HT1080 (cell line): ENCODE measurements at regions not wholly inside any gene's neighbourhood (a gene's known extent, or its start where the extent isn't known, plus 50 kb on each side); places are given as distances from the start of the nearest gene placed in this dataset.
"Not testable (repeated sequence)": the region's sequence is repeated elsewhere in the genome, so short reads cannot be mapped to it uniquely, and the experiment has no call there.

ENCODE experiments used
- DNase-seq: peaks from one replicate; pipeline ENCODE4 v3.0.0-alpha.2; 2015; ENCODE audit warnings: low read depth

DNA sequence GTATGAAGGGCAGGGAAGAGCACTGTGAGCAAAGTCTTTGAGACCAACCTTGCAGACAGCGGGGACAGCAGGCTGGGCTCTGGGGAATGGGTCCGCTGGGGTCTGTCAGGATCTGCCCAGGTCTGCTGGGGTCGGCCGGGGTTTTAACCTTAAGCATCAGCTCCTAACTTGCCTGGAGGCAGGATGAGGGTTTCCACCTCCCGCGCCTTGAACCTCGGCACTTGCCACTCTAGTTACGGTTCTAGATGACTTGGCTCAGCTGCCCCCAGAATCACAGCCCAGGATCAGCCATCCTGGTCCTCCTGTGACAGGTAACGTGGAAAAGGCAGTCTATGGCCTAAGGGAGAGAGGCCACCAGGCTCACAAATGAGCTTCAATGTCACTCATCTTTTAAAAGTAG lies 50.4 kb upstream of the CACUL1 start:
- no peak for DNase-seq

DNA sequence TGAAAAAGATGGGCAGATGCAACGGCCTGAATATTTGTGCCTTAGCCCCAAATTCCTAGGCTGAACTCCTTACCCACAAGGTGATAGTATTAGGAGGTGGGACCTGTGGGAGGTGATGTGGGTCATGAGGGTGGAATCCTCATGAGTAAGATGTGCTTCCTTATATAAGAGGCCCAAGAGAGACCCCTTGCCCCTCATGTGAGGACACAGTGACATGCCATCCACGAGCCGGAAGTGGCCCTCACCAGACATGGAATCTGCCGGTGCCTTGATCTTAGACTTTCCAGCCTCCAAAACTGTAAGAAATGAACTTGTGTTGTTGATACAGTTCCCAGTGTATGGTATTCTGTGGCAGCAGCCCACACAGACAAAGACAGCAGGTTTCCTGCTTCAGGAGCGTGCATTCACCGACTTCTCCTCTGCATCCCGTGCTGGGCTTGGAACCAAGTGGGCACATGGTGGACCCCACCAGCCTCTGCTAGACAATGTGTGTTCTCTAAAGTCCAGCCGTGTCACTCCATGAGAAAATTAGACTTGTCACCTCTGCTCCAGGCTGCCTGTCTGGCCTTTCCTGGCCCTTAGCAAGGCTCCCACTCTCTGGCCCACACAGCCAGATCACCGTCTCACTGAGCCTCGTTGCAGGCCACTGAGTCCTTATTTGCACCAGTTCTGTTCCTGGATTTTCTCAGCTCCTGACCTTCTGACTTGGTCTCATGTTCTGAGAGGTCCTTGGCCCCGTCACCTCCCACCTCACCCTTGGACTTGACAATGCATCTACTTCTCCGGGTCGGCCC lies 52.9 kb upstream of the CACUL1 start:
- DNase-seq: no peak

DNA sequence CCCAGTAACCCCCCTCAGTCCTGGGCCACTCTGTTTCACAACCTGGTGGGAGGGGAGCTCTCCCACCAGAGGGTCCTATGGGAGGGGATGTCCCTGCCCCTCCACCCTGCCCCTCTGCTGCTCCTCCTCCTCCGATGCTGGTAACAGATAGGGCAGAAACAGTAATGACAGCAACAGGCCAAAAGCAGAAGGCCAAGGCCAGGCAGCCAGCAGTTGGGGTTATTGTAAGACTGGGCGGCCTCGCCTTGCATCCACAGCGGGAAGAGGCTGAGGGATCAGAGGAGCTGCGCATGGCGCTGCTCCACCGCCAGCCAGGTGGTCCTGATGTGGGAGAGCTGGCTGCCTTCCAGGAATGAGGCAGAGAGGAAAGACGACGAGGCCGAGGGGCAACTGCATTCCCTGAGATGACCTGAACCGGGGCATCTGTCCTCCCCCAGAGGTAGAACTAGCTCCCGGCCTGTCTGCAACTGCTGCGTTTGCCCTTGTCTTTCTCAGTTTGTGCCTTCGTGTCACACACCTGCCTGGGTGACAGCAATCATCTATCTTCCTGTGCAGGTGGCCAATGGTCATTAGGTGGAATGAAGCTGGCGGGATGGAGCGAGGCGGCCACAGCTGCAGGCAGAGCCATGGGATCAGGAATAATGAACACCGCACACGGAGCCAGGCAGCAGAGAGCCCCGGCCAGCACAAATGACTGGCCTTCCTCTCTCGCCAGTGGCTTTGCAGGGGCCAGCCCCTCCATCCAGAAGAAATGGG lies 54.0 kb upstream of the CACUL1 start:
- no peak for DNase-seq

DNA sequence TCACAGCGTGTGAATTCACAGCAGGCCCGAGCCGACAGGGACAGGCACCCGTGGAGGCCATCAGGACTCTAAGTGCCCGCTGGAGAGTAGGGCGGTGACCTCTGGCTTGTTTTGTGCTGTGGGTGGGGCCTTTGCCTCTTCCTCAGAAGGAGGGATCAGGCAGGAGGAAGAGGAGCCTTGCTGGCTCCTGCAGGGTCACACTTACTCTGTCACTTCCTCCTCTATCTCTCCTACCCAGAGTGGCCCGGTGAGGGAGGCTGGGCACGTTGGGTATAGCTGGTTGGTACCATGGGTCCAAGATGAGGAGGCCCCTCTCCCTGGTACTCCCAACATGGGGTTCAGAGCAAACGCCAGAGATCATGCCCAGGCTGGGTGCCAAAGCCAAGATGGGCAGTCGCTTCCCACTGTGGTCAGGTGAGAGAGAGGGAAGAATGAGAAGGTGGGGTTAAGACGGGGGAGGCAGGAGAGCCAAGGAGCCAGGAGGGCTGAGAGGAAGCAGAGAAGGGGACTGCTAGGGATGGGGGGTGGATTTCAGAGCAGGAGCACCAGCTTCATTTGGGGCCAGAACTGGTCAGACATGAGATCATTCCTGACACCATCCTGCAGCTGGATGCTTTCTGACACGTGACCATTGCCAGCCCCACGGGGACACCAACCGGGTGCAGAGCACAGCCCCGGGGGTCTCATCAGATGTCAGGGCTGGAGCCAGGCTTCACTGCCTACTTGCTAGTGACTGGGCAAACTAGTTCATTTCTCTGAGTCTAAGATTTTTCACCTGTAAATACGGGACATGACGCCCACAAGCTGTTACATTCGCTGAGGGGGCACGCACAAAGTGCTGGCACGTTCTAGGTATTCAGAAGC lies 54.8 kb upstream of the CACUL1 start:
- no peak for DNase-seq

DNA sequence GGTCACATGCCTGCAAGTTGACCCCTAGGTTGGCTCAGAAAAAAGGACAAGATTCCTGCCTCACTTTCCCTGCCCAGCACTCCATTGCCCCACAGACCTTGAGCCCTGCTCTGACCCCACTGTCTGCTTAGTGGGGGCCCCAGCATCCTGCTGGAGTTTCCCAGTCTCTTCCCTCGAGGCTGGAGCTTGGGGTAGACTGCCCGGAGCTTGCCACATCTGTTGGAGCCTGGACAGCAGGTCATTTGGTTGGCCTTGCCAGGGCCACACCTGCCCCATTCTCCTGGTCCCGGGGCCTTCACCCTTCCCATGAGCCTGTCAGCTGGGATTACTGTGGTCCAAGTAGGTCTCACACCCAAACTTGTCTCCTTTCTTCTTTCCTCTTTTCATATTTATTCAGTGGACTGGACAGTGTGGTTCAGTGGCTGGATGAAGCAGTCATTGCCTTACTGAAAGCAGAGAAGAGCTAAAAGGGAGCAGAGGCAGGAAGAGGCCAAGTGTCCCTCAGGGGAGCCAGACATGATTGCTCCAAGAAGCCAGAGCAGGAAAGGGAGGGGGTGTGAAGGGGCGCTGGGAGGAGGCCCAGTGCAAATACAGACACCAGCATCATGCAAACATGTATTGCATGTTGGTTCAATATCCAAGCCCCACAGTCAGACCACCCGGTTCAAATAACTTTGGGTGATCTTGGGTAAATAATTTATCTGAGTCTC lies 56.2 kb upstream of the CACUL1 start:
- no peak for DNase-seq

DNA sequence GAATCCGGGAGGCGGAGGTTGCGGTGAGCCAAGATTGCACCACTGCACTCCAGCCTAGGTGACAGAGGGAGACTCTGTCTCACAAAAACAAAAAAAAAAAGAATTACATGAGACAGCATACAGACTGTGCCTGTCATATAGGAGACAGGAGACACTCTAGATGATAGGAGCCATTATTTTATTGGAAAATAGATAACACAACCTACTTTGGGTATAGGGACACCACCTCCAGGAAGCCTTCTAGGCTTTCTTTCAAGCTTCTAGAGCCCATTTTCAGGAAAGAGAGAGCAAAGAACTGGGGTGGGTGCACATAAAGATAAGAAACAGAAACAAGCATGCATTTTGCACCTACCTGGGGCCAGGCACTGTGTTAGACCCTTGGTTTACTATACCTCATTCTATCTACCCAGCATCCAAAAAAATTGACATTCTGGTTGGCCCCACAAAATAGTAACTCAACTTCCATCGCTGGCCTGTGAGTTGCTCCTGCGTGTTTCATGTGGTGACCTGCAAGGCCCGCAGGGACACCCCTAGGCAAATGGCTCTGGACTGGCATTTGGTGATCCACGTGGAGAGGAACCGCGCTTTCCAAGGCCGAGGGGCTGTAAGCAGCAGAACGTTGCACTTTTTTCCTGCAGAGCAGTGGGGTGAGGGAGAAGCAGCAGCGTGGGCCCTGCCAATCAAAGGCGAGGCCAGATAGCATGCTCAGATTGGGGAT lies 57.1 kb upstream of the CACUL1 start:
- DNase-seq: no peak

DNA sequence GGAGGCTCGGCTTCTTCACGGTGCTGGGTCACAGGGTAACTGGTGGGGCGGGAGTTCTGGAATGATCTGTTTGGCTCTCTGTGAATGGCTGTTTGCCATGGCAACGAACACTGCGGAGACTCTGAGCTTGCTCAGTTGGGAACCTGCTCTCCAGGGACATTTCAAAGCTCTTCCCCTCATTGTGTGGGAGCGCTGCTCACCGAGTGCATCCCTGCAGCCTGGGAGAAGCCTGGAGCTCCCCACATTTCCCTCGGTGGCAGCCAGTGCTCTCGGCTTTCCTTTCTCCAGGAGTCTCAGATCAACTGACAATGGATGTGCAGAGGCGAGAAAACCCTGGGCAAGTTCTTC lies 57.6 kb upstream of the CACUL1 start:
- DNase-seq: no peak

DNA sequence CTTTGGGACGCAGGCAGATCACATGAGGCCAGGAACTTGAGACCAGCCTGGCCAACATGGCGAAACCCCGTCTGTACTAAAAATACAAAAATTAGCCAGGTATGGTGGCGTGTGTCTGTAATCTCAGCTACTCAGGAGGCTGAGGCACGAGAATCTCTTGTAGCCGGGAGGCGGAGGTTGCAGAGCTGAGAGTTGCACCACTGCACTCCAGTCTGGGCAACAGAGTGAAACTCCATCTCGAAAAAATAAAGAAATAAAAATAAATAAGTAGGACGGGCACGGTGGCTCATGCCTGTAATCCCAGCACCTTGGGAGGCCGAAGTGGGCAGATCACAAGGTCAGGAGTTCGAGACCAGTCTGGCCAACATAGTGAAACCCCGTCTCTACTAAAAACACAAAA lies 58.2 kb upstream of the CACUL1 start:
- not testable (repeated sequence) for DNase-seq

DNA sequence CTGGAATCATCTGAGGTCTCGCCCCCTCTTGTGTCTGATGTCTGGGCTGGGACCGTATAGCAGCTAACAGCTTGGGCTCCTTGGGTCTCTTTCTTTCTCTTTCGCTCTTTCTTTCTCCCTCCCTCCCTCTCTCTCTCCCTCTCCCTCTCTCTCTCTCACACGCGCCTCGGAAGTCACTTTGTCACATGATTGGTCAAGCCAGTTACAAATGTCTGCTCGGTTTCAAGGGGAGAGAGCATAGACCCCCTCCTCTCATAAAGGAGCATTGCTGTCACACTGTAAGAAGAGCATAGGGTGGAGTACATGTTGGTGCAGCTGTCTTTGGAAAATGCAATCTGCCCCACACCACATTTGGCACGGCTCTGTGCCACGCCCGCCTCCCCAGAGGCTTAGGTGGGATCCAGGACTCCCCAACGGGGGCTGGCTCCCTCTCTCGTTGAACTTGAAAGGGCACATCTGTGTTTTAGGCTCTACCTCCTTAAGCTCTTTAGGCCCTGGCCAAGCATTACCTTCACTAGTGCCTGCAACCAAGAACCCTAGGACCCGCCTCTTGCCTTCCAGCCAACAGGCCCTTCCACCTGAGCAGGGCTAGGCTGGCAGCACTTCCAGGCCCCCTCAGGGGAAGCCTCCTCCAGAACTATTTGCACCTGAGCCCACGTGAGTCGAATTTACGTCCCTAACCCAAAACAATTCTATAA lies 61.9 kb upstream of the CACUL1 start:
- no peak for DNase-seq

DNA sequence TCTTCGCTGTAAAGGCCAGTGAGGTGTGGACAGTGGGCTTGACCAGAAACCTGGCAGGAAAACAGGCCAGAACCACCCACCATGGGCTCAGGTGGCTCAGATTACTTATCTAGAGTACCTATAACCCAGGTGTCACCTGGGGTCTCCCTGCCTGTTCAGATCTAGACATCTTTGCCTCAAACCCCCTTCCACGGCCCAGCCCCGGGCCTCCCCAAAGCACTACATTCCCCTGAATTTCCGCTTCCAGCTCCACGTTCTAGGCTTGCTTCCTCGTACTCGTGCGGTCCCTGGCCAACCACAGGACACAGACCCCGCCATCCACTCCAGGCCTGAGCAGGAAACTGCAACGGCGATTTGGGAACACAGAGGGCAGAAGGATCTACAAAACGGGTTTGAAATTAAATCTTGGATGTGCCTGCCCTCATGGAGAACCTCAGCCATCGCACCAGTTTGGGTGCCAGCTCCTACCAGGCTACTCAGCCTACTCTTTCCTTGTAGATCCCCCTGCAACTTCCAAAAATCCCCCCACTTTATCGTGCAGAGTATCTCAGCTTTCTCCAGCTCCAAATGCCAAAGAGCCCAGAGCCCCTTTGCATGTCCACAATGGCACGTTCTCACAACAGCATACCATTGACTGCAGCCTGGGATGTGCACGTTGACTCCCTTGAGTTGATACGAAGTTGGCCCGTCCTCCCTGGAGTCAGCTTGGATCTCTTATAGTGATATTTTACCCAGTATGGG lies 62.7 kb upstream of the CACUL1 start:
- no peak for DNase-seq

DNA sequence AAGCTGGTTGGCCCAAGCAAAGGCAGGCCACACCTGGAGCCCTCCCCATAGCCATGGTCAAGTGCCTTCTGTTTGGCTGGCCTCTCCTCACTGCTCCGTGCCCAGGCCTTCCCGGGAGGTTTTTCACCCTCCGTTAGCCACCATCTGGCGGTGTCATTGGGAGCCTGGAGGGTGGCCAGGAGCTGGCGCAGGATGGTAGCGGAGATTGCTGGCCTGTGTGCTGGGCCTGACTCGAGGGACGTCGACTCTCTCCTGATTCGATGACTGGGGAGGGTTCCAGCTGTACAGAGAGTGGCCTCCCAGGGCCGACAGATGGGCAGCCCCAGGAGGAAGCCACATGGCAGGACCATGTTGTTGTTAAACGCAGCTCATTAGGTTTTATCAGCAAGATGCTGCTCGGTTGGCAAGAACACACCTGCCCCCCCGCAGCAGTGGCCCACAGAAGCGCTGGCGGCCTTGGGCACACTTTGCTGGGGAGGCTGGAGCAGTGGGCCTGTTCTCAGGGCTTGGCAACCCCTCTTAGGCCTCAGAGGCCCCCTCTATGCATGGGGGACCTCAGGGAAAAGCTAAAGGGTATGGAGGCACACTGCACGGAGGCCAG lies 64.0 kb upstream of the CACUL1 start:
- no peak for DNase-seq

DNA sequence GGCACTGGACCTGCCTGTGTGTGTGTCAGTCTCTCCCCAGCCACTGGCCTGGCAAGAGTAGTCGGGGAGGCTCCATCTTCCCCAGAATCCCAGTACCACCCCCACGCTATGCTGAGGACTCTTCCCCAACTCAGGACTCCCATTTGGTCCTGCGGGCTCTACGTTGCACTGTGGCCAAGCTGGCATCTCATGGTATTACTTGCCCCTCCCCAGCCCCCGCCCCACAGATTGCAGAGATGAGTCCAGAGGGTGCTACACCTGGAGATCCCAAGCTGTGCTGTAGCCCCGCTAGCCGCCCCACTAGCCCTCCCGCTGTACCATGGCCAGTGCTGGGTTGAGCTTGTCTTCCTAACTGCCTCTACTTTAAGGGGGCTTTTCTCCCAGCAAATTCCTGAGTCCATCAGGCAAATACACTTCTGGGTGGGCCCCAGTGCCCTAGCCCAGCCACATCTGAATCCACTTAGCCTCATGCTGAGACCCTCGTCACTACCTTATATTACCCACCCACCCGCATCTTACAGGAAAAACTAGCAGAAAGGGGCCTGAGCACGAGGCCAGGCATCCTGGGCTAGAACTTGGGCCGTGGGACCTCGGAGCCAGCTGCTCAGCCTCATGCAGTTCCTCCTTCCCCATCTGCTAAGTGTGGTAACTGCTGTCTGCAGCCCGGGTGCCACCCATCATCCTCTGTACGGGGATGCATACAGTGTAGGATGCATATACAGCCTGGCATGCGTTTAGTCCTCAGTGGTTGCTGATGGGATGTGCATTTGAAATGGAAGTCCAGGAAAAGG lies 65.8 kb upstream of the CACUL1 start:
- no peak for DNase-seq

DNA sequence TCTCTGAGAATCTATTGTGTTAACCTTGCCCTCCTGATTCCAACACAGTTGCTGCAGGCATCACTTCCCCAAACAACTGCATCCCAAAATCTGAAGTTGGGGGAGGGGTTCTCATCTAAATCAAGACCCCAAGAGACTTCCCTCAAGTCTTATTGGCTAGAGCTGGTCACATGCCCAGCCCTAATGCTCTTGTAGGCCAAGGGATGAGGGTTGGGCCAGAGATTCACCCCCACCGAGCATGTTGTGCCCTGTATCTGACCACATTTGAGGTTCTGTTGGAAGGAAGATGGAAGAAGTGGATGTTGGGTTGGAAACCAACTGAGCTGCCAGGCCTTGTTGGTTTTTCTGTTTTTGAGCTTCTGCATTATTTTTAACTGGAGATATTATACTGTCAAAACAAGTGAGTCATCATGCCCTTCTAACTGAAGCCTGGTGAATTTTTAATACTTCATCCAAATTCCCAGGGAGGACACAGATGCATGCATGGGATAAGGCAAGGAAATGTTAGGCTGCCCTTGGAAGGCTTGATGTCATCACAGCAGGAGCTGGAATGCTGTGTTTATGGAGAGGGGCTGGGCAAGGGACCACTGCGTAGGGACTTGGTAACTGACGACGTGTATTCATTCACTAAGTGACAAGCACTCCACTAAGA lies 68.6 kb upstream of the CACUL1 start:
- no peak for DNase-seq

DNA sequence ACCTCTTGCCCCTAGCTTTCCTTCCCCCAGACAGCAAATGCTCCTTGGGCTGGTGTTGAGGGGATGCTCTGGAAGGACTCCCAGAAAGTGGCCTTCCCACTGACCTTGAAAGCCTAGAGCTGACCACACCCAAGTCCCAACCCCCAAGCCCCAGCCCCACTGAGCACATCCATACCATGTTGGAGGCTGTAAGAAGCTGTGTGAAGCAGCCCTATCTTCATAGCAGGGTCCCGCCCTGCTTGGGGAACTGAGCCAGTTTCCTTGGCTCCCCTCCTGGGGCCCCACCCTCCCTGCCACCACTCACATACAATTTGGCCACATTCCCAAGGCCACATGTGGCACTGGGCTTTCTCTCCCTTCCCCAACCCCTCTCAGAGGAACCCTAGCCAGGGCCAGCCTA lies 72.3 kb upstream of the CACUL1 start:
- no peak for DNase-seq

DNA sequence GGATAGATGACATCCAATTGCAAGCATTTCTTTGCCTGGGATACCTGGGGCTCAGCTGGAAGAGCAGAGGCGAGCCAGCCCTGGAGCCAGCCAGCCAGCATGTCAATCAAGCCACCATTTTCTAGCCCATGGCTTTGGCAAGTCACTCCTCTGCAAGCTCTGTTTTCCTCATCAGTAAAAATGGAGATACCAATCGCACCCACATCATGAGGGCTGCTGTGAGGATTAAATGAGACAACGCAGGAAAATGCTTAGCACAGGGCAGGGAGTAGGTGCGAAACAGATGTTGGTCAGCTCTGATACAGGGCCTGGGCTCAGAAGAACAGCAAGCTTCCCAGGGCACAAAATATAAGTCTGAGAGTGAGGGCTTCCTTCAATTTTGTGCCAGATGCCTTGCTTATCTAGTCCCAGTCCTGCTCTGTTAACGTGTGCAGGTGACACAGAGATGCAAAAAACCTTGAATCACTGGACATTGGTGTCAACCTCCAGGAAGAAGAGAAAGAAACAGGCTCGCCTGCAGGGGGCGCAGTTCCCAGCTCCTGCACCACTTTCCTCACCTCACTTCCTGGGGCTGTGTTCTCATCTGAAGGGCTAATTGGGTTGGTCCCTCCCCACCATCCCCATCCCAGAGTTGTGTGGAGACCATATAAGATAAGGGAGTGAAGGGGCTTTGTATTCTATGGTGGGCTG lies 72.8 kb upstream of the CACUL1 start:
- no peak for DNase-seq

DNA sequence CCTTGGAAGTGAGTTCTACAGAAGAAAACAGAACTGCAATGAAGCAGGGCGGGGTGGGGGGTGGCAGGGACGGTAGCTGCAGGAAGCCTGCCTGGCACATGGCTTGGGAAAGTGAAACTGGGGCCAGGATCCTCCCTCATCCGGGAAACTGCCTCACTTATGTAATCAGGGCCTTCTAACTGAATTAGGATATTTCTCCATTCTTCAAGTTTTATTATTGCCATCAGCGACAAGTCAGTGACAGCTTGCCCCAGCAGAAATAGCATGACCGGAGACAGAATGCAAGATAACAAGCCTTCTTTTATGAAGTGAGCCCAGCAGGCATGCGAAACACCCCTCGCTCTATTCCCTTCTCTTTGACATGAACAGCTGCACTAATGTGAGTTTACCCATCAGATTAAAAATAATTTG lies 77.5 kb upstream of the CACUL1 start:
- DNase-seq: no peak

DNA sequence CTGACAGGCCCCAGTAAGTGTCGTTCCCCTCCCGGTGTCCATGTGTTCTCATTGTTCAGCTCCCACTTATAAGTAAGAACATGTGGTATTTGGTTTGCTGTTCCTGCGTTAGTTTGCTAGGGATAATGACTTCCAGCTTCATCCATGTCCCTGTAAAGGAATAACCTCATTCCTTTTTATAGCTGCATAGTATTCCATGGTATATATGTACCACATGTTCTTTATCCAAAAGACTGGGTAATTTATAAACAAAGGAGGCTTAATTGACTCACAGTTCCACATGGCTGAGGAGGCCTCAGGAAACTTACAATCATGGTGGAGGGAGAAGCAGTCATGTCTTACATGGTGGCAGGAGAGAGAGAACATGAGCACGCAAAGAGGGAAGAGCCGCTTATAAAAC lies 79.6 kb upstream of the CACUL1 start:
- DNase-seq: not testable (repeated sequence)
